ENCODE measurements at regions not wholly inside any gene's neighbourhood (a gene's known extent, or its start where the extent isn't known, plus 50 kb on each side); places are given as distances from the start of the nearest gene placed in this dataset.

DNA sequence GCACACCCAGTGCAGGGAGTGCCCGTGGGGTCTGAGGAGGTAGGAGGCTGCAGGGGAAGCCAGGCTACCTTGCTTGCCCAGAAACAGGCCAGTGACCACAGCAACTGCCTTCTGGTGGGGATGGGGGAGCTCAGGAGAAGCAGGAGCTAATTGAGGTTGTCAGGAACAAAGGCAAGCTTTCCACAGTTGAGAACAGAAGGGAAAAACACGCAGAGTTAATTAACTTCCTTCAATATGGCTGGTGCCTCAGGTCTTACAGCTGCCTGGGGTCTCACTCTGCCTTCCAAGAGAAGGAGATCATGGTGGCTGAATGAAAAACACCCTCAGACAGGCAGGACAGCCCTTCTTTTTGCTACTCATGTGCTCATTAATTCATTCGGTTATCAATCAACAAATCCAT, 127.9 kb upstream of the SYT13 start:
- no peaks in the 10 kb centered on the region for H3K79me2 ChIP-seq (ENCODE audit: insufficient read depth, low read length)
- no peaks in the 10 kb centered on the region for H3K9me3 ChIP-seq (ENCODE audit: insufficient read depth, low read length, severe bottlenecking)
- no peak overlapping the region for H2AFZ ChIP-seq (ENCODE audit: low read depth, low read length)
- no peaks in the 10 kb centered on the region for H3K4me1 ChIP-seq (ENCODE audit: insufficient read depth, low read length)
- no peak overlapping the region for H3K4me2 ChIP-seq (ENCODE audit: insufficient read depth, low read length)
- TF ChIP-seq EZH2 (IDR thresholded peaks at IDR 0.05; ENCODE audit: borderline replicate concordance, low read depth, low read length, severe bottlenecking) (no peak), CTCF (IDR thresholded peaks at IDR 0.05; ENCODE audit: borderline replicate concordance, extremely low read depth, low read length, poor library complexity, severe bottlenecking) (no peak)
- no peak overlapping the region for H3K9ac ChIP-seq (ENCODE audit: low read depth, low read length)
- H3K27ac ChIP-seq (ENCODE audit: low read length): no peak overlapping the region
- H3K4me3 ChIP-seq (ENCODE audit: low read depth in 1 of 2, low read length in 2 of 2): no peak overlapping the region
- ATAC-seq (ENCODE audit: insufficient read depth, low read depth): no peak
- H3K27me3 ChIP-seq (ENCODE audit: insufficient read depth, low read length, poor library complexity): peaks cover 47% of the 10 kb centered on the region
- no peaks in the 10 kb centered on the region for H3K36me3 ChIP-seq (ENCODE audit: insufficient read depth, low read length)
- DNase-seq: no peak
- H4K20me1 ChIP-seq (ENCODE audit: insufficient read depth, low read length): no peaks in the 10 kb centered on the region; the same call in 1 of the 2 replicates

DNA sequence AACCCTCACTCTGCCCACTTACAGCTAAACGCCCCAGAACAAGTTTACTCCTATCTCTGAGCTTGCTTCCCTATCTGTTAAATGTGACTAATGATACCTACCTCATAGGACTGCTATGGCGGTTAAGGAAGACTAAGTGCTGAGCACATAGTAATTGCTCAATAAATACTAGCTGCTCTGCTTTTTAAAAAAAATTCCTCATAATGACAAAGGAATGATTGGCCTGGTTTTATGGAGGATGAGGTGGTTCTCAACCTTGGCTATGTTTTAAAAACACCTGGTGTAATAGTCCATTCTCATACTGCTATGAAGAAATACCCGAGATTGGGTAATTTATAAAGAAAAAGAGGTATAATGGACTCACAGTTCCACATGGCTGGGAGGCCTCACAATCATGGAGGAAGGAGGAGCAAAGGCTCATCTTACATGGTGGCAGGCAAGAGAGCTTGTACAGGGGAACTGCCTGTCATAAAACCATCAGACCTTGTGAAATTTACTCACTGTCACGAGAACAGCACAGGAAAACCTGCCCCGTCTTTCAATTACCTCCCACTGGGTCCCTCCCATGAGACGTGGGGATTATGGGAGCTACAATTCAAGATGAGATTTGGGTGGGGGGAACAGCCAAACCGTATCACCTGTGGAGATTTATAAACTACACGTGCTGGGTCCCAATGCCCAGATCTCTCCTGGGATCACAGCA, 127.2 kb upstream of the SYT13 start:
- H3K9me3 ChIP-seq (ENCODE audit: insufficient read depth, low read length, severe bottlenecking): no peaks in the 10 kb centered on the region
- no peaks in the 10 kb centered on the region for H3K36me3 ChIP-seq (ENCODE audit: insufficient read depth, low read length)
- H3K4me2 ChIP-seq (ENCODE audit: insufficient read depth, low read length): no peak overlapping the region
- no peak overlapping the region for H2AFZ ChIP-seq (ENCODE audit: low read depth, low read length)
- no peaks in the 10 kb centered on the region for H3K4me1 ChIP-seq (ENCODE audit: insufficient read depth, low read length)
- no peaks in the 10 kb centered on the region; the same call in 1 of the 2 replicates for H4K20me1 ChIP-seq (ENCODE audit: insufficient read depth, low read length)
- DNase-seq: no peak
- no peaks in the 10 kb centered on the region for H3K79me2 ChIP-seq (ENCODE audit: insufficient read depth, low read length)
- H3K9ac ChIP-seq (ENCODE audit: low read depth, low read length): no peak overlapping the region
- peaks cover 47% of the 10 kb centered on the region for H3K27me3 ChIP-seq (ENCODE audit: insufficient read depth, low read length, poor library complexity)
- no peak for ATAC-seq (ENCODE audit: insufficient read depth, low read depth)
- H3K27ac ChIP-seq (ENCODE audit: low read length): no peak overlapping the region
- no peak for TF ChIP-seq CTCF (IDR thresholded peaks at IDR 0.05; ENCODE audit: borderline replicate concordance, extremely low read depth, low read length, poor library complexity, severe bottlenecking)
- no peak for TF ChIP-seq EZH2 (IDR thresholded peaks at IDR 0.05; ENCODE audit: borderline replicate concordance, low read depth, low read length, severe bottlenecking)
- no peak overlapping the region for H3K4me3 ChIP-seq (ENCODE audit: low read depth in 1 of 2, low read length in 2 of 2)

GRCh38 chr11:45412521-45412920, 126.4 kb upstream of the SYT13 start:
- Histone ChIP-seq H3K79me2 (ENCODE audit: insufficient read depth, low read length) (no peaks in the 10 kb centered on the region), H3K4me2 (ENCODE audit: insufficient read depth, low read length) (no peak overlapping the region), H3K9ac (ENCODE audit: low read depth, low read length) (no peak overlapping the region), H4K20me1 (ENCODE audit: insufficient read depth, low read length) (no peaks in the 10 kb centered on the region; the same call in 1 of the 2 replicates), H2AFZ (ENCODE audit: low read depth, low read length) (no peak overlapping the region), H3K4me1 (ENCODE audit: insufficient read depth, low read length) (no peaks in the 10 kb centered on the region), H3K9me3 (ENCODE audit: insufficient read depth, low read length, severe bottlenecking) (no peaks in the 10 kb centered on the region), H3K27me3 (ENCODE audit: insufficient read depth, low read length, poor library complexity) (peaks cover 48% of the 10 kb centered on the region), H3K36me3 (ENCODE audit: insufficient read depth, low read length) (no peaks in the 10 kb centered on the region), H3K27ac (ENCODE audit: low read length) (no peak overlapping the region), H3K4me3 (ENCODE audit: low read depth in 1 of 2, low read length in 2 of 2) (no peak overlapping the region)
- TF ChIP-seq CTCF (IDR thresholded peaks at IDR 0.05; ENCODE audit: borderline replicate concordance, extremely low read depth, low read length, poor library complexity, severe bottlenecking): no peak
- TF ChIP-seq EZH2 (IDR thresholded peaks at IDR 0.05; ENCODE audit: borderline replicate concordance, low read depth, low read length, severe bottlenecking): no peak
- DNase-seq (no peak), ATAC-seq (ENCODE audit: insufficient read depth, low read depth) (no peak)

All from DND-41 (cell line).